M059J (cell line): ENCODE measurements at regions not wholly inside any gene's neighbourhood (a gene's known extent, or its start where the extent isn't known, plus 50 kb on each side); places are given as distances from the start of the nearest gene placed in this dataset.
"Not testable (repeated sequence)": the region's sequence is repeated elsewhere in the genome, so short reads cannot be mapped to it uniquely, and the experiment has no call there.

Source experiments
- DNase-seq: peaks from one replicate; pipeline ENCODE4 v3.0.0-alpha.2; 2012; ENCODE audit warnings: low read depth

DNA sequence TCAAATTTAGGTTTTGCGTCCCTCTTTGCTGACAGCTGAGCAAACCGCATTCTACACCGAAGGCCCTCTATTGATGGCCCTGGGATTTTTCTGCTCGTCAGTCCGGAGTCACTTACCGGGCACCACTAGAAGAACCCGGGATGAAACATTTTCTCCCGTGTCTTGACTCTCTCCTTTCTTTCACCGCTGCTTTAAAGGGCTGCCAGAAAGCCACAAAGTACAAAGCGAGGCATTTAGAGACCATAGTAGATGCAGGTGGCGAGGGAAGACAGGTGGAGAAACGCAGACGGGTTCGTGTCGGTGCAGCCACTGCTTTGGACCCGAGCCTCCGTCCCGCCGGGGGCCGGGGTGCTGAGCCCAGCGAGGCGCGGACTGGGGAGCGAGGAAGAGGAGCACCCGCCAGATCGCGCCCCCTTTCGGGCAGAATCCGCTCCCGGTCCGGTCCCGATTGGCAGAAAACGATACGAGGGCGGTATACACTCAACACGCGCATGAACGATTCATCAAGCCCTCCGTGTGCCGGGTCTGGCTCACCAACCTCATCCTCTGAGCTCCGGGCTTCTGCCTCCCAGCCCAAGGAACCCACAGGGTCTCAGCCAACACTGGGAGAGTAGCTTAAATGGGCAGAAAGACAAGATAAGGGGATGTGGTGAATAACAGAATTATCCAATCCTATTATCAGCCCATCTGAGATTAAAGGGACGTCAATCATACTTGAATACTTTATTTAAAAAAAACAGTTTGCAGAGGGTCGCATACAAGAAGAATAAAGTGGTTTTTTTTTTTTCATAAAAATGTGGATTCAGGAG is 84.9 kb downstream of the TRIM27 start:
- peak; percentile 90 for DNase-seq

DNA sequence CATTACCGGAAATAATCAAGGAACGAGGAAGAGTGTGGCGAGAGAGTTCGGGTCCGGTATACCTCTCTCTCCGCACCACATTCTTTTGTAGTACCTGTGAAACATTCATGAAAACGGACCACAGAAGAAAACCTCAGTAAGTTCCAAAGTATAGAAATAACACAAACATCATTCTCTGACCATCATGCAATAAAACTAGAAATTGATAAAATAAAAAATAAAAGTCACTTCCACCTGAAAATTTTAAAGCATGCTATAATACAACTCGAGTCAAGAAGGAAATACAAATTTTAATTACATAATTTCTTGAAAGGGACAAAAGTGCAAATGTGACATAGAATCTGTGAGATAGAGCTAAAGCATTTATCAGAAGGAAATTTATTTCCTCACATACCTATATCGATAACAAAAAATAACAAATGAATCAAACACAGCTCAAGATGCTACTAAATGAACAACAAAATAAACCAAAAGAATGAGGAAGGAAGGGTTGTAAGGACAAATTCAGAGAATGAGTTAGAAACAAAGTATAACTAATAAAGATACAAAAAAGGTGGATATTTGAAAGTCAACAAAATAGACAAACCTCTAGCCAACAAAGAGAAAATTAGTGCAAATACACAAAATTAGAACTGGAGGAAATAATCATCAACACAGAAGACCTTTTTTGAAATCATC is 84.2 kb downstream of the TRIM27 start:
- no peak for DNase-seq

DNA sequence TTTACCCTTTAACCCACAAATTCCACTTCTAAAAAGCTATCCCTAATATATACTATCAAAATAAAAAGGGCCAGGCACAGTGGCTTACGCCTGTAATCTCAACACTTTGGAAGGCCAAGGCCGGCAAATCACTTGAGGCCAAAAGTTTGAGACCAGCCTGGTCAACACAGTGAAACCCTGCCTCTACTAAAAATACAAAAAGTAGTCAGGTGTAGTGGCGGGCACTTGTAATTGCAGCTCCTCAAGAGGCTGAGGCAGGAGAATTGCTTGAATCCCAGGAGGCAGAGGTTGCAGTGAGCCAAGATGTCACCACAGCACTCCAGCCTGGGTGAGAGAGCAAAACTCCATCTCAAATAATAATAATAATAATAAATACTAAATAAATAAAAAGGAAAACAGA is 82.5 kb downstream of the TRIM27 start:
- DNase-seq, result peak; percentile 27

DNA sequence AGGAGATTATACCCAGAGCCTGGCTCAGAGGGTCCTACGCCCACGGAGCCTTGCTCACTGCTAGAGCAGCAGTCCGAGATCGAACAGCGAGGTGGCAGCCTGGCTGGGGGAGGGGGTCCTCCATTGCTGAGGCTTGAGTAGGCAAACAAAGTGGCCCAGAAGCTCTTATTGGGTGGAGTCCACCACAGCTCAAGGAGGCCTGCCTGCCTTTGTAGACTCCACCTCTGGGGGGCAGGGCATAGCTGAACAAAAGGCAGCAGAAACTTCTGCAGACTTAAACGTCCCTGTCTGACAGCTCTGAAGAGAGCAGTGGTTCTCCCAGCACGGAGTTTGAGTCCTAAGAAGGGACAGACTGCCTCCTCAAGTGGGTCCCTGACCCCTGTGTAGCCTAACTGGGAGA is 75.0 kb downstream of the TRIM27 start:
- not testable (repeated sequence) for DNase-seq
